ENCODE measurements at regions not wholly inside any gene's neighbourhood (a gene's known extent, or its start where the extent isn't known, plus 50 kb on each side); places are given as distances from the start of the nearest gene placed in this dataset.

GRCh38 chr4:1459081-1459721, 53.0 kb upstream of the NKX1-1 start:
- TF ChIP-seq POLR2AphosphoS5 (IDR thresholded peaks at IDR 0.05): no peak
- no peak for TF ChIP-seq CTCF (IDR thresholded peaks at IDR 0.05)
- no peak for TF ChIP-seq POLR2A (IDR thresholded peaks at IDR 0.05)
- no peak for TF ChIP-seq EP300 (IDR thresholded peaks at IDR 0.05)
